Left lung (tissue), 4 donors: ENCODE measurements at regions not wholly inside any gene's neighbourhood (a gene's known extent, or its start where the extent isn't known, plus 50 kb on each side); places are given as distances from the start of the nearest gene placed in this dataset.

ENCODE experiments used
- ATAC-seq: fragments of 200-7000 bp; cut with Tn5 transposase; one replicate; pipeline ENCODE4 v1.9.1; 2020; ENCODE audit warnings: moderate library complexity
- DNase-seq, 4 donors: peaks; one replicate each; pipeline ENCODE4 v3.0.0-alpha.2; 2013 to 2020
- H3K27ac ChIP-seq, 2 donors: fragments of 200-600 bp; sonication (generic) in 1 of 2; one replicate each; pipeline versions ENCODE4 v1.5.0 to v1.8.0; 2020 to 2021
- H3K27me3 ChIP-seq, 2 donors: fragments of 200-600 bp; sonication (generic) in 1 of 2; one replicate each; pipeline versions ENCODE4 v1.5.0 to v1.8.0; 2020 to 2021
- H3K36me3 ChIP-seq, 2 donors: fragments of 200-600 bp; sonication (generic) in 1 of 2; one replicate each; pipeline versions ENCODE4 v1.5.0 to v1.8.0; 2020 to 2021
- H3K4me1 ChIP-seq, 2 donors: fragments of 200-600 bp; one replicate each; pipeline ENCODE4 v1.8.0; 2021
- H3K4me3 ChIP-seq, 2 donors: fragments of 200-600 bp; sonication (generic) in 1 of 2; one replicate each; pipeline versions ENCODE4 v1.5.0 to v1.8.0; 2020 to 2021; ENCODE audit warnings: mild to moderate bottlenecking in 1 of 2
- H3K9me3 ChIP-seq, 2 donors: fragments of 200-600 bp; sonication (generic) in 1 of 2; one replicate each; pipeline versions ENCODE4 v1.5.0 to v1.8.0; 2020 to 2021
- CTCF ChIP-seq, 2 donors: fragments of 200-600 bp; sonication (generic) in 1 of 2; IDR thresholded peaks; one replicate each; pipeline versions ENCODE4 v1.5.0 to v1.8.0; 2021; ENCODE audit warnings: antibody characterized with exemption in 2 of 2
- intact Hi-C, 2 donors: fragments of 100-400 bp; cut with DNase I; formaldehyde crosslinking; loops; one replicate each; pipeline versions ENCODE4 v1.11.2 to v1.14.2; 2022
- donor health status: DM: no; HTN: yes; CAD: no.
- donor health status: DM: no; HTN: no; CAD: no.

- Histone ChIP-seq H3K9me3 (no peaks in the 10 kb centered on the region), H3K27me3 (no peaks in the 10 kb centered on the region), H3K4me3 (no peak overlapping the region), H3K36me3 (no peaks in the 10 kb centered on the region), H3K4me1 (no peaks in the 10 kb centered on the region), H3K27ac (no peak overlapping the region)
- DNase-seq (no peak), ATAC-seq (no peak)
- intact Hi-C loops, result no loop called here
- TF ChIP-seq CTCF (IDR thresholded peaks at IDR 0.05), result no peak
These were observed 205.2 kb upstream of the COBL start for GRCh38 chr7:51521694-51522312.

- H3K4me3 ChIP-seq, result no peak overlapping the region
- no peaks in the 10 kb centered on the region for H3K27me3 ChIP-seq
- H3K36me3 ChIP-seq, result no peaks in the 10 kb centered on the region
- intact Hi-C loops, result no loop called here
- H3K4me1 ChIP-seq, result no peaks in the 10 kb centered on the region
- no peaks in the 10 kb centered on the region for H3K9me3 ChIP-seq
- no peak for DNase-seq
- no peak for TF ChIP-seq CTCF (IDR thresholded peaks at IDR 0.05)
- ATAC-seq, result no peak
- H3K27ac ChIP-seq, result no peak overlapping the region
These were observed 204.4 kb upstream of the COBL start for GRCh38 chr7:51521054-51521453.

- no peak for TF ChIP-seq CTCF (IDR thresholded peaks at IDR 0.05)
- ATAC-seq, result no peak
- H3K36me3 ChIP-seq, result no peaks in the 10 kb centered on the region
- no peak overlapping the region for H3K27ac ChIP-seq
- DNase-seq, result no peak
- H3K4me1 ChIP-seq, result no peaks in the 10 kb centered on the region
- peaks cover 0 to 4% of the 10 kb centered on the region in 2 donors for H3K9me3 ChIP-seq
- intact Hi-C loops, result no loop called here
- no peak overlapping the region for H3K4me3 ChIP-seq
- no peaks in the 10 kb centered on the region for H3K27me3 ChIP-seq
These were observed 202.0 kb upstream of the COBL start for GRCh38 chr7:51518646-51519045.

GRCh38 chr7:51517187-51517586 is 200.6 kb upstream of the COBL start:
- TF ChIP-seq CTCF (IDR thresholded peaks at IDR 0.05), result no peak
- no peak overlapping the region for H3K4me3 ChIP-seq
- no peaks in the 10 kb centered on the region for H3K27me3 ChIP-seq
- DNase-seq, result no peak
- H3K27ac ChIP-seq, result no peak overlapping the region
- no peaks in the 10 kb centered on the region for H3K4me1 ChIP-seq
- ATAC-seq, result no peak
- intact Hi-C loops, result no loop called here
- H3K9me3 ChIP-seq, result peaks cover 0 to 4% of the 10 kb centered on the region in 2 donors
- H3K36me3 ChIP-seq, result no peaks in the 10 kb centered on the region

GRCh38 chr7:51501620-51502019 is 185.0 kb upstream of the COBL start:
- Histone ChIP-seq H3K4me1 (no peaks in the 10 kb centered on the region), H3K4me3 (no peak overlapping the region), H3K9me3 (no peaks in the 10 kb centered on the region), H3K27ac (no peak overlapping the region), H3K27me3 (no peaks in the 10 kb centered on the region), H3K36me3 (no peaks in the 10 kb centered on the region)
- DNase-seq (no peak), ATAC-seq (no peak)
- intact Hi-C loops, result no loop called here
- TF ChIP-seq CTCF (IDR thresholded peaks at IDR 0.05), result no peak
